Mesendoderm (in vitro differentiated cells): ENCODE measurements at regions not wholly inside any gene's neighbourhood (a gene's known extent, or its start where the extent isn't known, plus 50 kb on each side); places are given as distances from the start of the nearest gene placed in this dataset. TPM values are rescaled to one million over a fixed set of nuclear protein-coding genes. Genes with fewer than 3 reads are reported as not detected.
A peak's percentile ranks its signal among the peaks of the same experiment; 100 is the strongest.

Experiments
- DNase-seq: peaks from one replicate; pipeline ENCODE4 v3.0.0; 2013
- H2AK5ac ChIP-seq: 2 replicates; pipeline ENCODE4 v1.6.1; 2013; ENCODE audit warnings: low read length, inconsistent platforms
- H2BK120ac ChIP-seq: 2 replicates; pipeline ENCODE4 v1.6.1; 2013; ENCODE audit warnings: low read depth, mild to moderate bottlenecking, low read length, moderate library complexity, mixed read lengths
- H2BK15ac ChIP-seq: replicated peaks from 2 replicates; pipeline ENCODE4 v1.6.1; 2013; ENCODE audit warnings: low read depth, mild to moderate bottlenecking, moderate library complexity
- H2BK5ac ChIP-seq: 2 replicates; pipeline ENCODE4 v1.6.1; 2013; ENCODE audit warnings: low read length, inconsistent platforms
- H3K18ac ChIP-seq: 2 replicates; pipeline ENCODE4 v1.6.1; 2013; ENCODE audit warnings: mild to moderate bottlenecking, low read length, mixed read lengths
- H3K23ac ChIP-seq: one replicate; pipeline ENCODE4 v1.6.1; 2013; ENCODE audit warnings: low read length
- H3K27ac ChIP-seq: 2 replicates; pipeline ENCODE4 v1.5.1; 2013; ENCODE audit warnings: low read depth, mild to moderate bottlenecking, inconsistent platforms, low read length, moderate library complexity
- H3K27me3 ChIP-seq: 2 replicates; pipeline ENCODE4 v1.6.1; 2013; ENCODE audit warnings: low read length, control low read depth, mild to moderate bottlenecking, inconsistent platforms; ENCODE audit not compliant: insufficient read depth, poor library complexity
- H3K36me3 ChIP-seq: 2 replicates; pipeline ENCODE4 v1.6.1; 2013; ENCODE audit warnings: low read length, inconsistent platforms; ENCODE audit not compliant: control insufficient read depth, insufficient read depth
- H3K4ac ChIP-seq: one replicate; pipeline ENCODE4 v1.6.1; 2013; ENCODE audit warnings: low read depth, mild to moderate bottlenecking, low read length, moderate library complexity
- H3K4me1 ChIP-seq: 2 replicates; pipeline ENCODE4 v1.6.1; 2013; ENCODE audit warnings: low read depth, low read length, inconsistent platforms; ENCODE audit not compliant: control insufficient read depth
- H3K4me2 ChIP-seq: 2 replicates; pipeline ENCODE4 v1.6.1; 2013; ENCODE audit warnings: low read length
- H3K4me3 ChIP-seq: 2 replicates; pipeline ENCODE4 v1.5.1; 2013; ENCODE audit warnings: mild to moderate bottlenecking, low read length
- H3K56ac ChIP-seq: one replicate; pipeline ENCODE4 v1.6.1; 2013; ENCODE audit warnings: low read length
- H3K79me1 ChIP-seq: 2 replicates; pipeline ENCODE4 v1.6.1; 2013; ENCODE audit warnings: low read length, inconsistent platforms
- H3K79me2 ChIP-seq: 2 replicates; pipeline ENCODE4 v1.6.1; 2013; ENCODE audit warnings: mild to moderate bottlenecking, low read length; ENCODE audit not compliant: control insufficient read depth, insufficient read depth
- H3K9ac ChIP-seq: 2 replicates; pipeline ENCODE4 v1.6.1; 2013; ENCODE audit warnings: low read length, inconsistent platforms
- H4K5ac ChIP-seq: one replicate; pipeline ENCODE4 v1.6.1; 2013; ENCODE audit warnings: low read length
- H4K8ac ChIP-seq: one replicate; pipeline ENCODE4 v1.6.1; 2013; ENCODE audit warnings: low read depth, mild to moderate bottlenecking, control low read depth, low read length, moderate library complexity
- WGBS: extraction: QIAGEN DNeasy Blood & Tissue Kit; methylation state at CpG from one replicate; pipeline ENCODE4 v1.1.7; 2013; ENCODE audit warnings: low lambda C conversion rate, missing lambda C conversion rate; ENCODE audit not compliant: insufficient coverage; ENCODE audit errors: extremely low coverage; 5-methylcytosine and 5-hydroxymethylcytosine counted together
- small RNA-seq: library from polyadenylated mRNA; stranded (forward); fragments of <200 nt; extraction: miRNeasy Mini kit (QIAGEN cat#:217004); gene quantifications from one replicate; pipeline ENCODE3, GENCODE V24; 2013; ENCODE audit not compliant: insufficient read depth

- H3K79me2 ChIP-seq, result no peaks in the 10 kb centered on the region
- no peak overlapping the region for H3K23ac ChIP-seq
- no peak overlapping the region for H2BK15ac ChIP-seq
- no peak overlapping the region for H3K4ac ChIP-seq
- H2BK120ac ChIP-seq, result no peak overlapping the region
- H3K36me3 ChIP-seq, result no peaks in the 10 kb centered on the region
- no peaks in the 10 kb centered on the region for H3K4me1 ChIP-seq
- H3K56ac ChIP-seq, result no peak overlapping the region
- no peak overlapping the region for H4K8ac ChIP-seq
- H3K27me3 ChIP-seq, result no peaks in the 10 kb centered on the region
- H3K4me3 ChIP-seq, result no peak overlapping the region
- H3K27ac ChIP-seq, result no peak overlapping the region
- no peak overlapping the region for H2AK5ac ChIP-seq
- no peaks in the 10 kb centered on the region for H3K79me1 ChIP-seq
- WGBS, result no CpG with 5 or more reads among the region's 19 CpGs
- no peak overlapping the region for H2BK5ac ChIP-seq
- no peak for DNase-seq
- no peak overlapping the region for H3K4me2 ChIP-seq
- no peak overlapping the region for H3K9ac ChIP-seq
- no peak overlapping the region for H3K18ac ChIP-seq
- no peak overlapping the region for H4K5ac ChIP-seq
These were observed 67.8 kb upstream of the NR5A2 start for GRCh38 chr1:199959775-199960110.

- WGBS, result no CpG with 5 or more reads among the region's 1 CpG
These were observed 57.4 kb upstream of the NR5A2 start for GRCh38 chr1:199970125-199970524.

GRCh38 chr1:199976496-199977144 is 50.9 kb upstream of the NR5A2 start:
- H3K79me2 ChIP-seq, result no peaks in the 10 kb centered on the region
- no peak overlapping the region for H3K9ac ChIP-seq
- no peaks in the 10 kb centered on the region for H3K36me3 ChIP-seq
- H3K23ac ChIP-seq, result no peak overlapping the region
- no peaks in the 10 kb centered on the region for H3K79me1 ChIP-seq
- H3K27ac ChIP-seq, result no peak overlapping the region
- no peaks in the 10 kb centered on the region for H3K4me1 ChIP-seq
- no peak overlapping the region for H2BK5ac ChIP-seq
- no peak overlapping the region for H3K56ac ChIP-seq
- H3K4me2 ChIP-seq, result no peak overlapping the region
- no CpG with 5 or more reads among the region's 6 CpGs for WGBS
- no peak overlapping the region for H3K4me3 ChIP-seq
- H3K4ac ChIP-seq, result no peak overlapping the region
- no peak overlapping the region for H4K5ac ChIP-seq
- H3K18ac ChIP-seq, result no peak overlapping the region
- no peaks in the 10 kb centered on the region for H3K27me3 ChIP-seq
- DNase-seq, result peak; percentile 8
- no peak overlapping the region for H2BK120ac ChIP-seq
- H2AK5ac ChIP-seq, result no peak overlapping the region
- no peak overlapping the region for H2BK15ac ChIP-seq
- no peak overlapping the region for H4K8ac ChIP-seq

More at GRCh38 chr1:199970125-199970524, 57.4 kb upstream of the NR5A2 start:
- H3K18ac ChIP-seq, result no peak overlapping the region
- H3K79me1 ChIP-seq, result no peaks in the 10 kb centered on the region
- H4K8ac ChIP-seq, result no peak overlapping the region
- no peak overlapping the region for H4K5ac ChIP-seq
- no peak overlapping the region for H3K4me3 ChIP-seq
- peak; percentile 65 for DNase-seq
- no peak overlapping the region for H3K23ac ChIP-seq
- no peak overlapping the region for H3K9ac ChIP-seq
- H2BK120ac ChIP-seq, result no peak overlapping the region
- no peak overlapping the region for H3K56ac ChIP-seq
- H2BK15ac ChIP-seq, result no peak overlapping the region
- no peak overlapping the region for H2AK5ac ChIP-seq
- H3K4me2 ChIP-seq, result no peak overlapping the region
- H3K27ac ChIP-seq, result no peak overlapping the region
- no peak overlapping the region for H2BK5ac ChIP-seq
- H3K27me3 ChIP-seq, result no peaks in the 10 kb centered on the region
- H3K36me3 ChIP-seq, result no peaks in the 10 kb centered on the region
- no peaks in the 10 kb centered on the region for H3K4me1 ChIP-seq
- H3K79me2 ChIP-seq, result no peaks in the 10 kb centered on the region
- H3K4ac ChIP-seq, result no peak overlapping the region

Small RNA genes in the stretch of these regions (small RNA-seq; reads per million reads assigned to genes)
- gene MIR181A1 (19.2 reads per million, percentile 91 among the genes with 10 or more reads in this experiment), gene MIR181B1 (3.8 reads per million, percentile 58 among the genes with 10 or more reads in this experiment), gene RNU6-778P (not detected)
